ENCODE measurements at regions not wholly inside any gene's neighbourhood (a gene's known extent, or its start where the extent isn't known, plus 50 kb on each side); places are given as distances from the start of the nearest gene placed in this dataset.
"Not testable (repeated sequence)": the region's sequence is repeated elsewhere in the genome, so short reads cannot be mapped to it uniquely, and the experiment has no call there.

GRCh38 chr4:75398501-75398900, 115.7 kb downstream of the RCHY1 start:
- no peaks in the 10 kb centered on the region for H3K36me3 ChIP-seq (replicated peaks in 1 of 2; ENCODE audit: control extremely low read depth in 1 of 2, control insufficient read depth in 1 of 2, extremely low read depth in 1 of 2, insufficient read depth in 2 of 2, low read length in 1 of 2)
- no peaks in the 10 kb centered on the region for H4K20me1 ChIP-seq (ENCODE audit: control insufficient read depth, insufficient read depth, low read length, poor library complexity, severe bottlenecking)
- H3K27ac Mint-ChIP-seq, result no peak overlapping the region
- WGBS (ENCODE audit: insufficient coverage), result no CpG with 5 or more reads among the region's 4 CpGs
- no peak overlapping the region for H2AFZ ChIP-seq (ENCODE audit: insufficient read depth, low read depth, low read length, poor library complexity, severe bottlenecking)
- ChIA-PET POLR2A (no interaction called here), CTCF (no interaction called here)
- no peak for TF ChIP-seq EZH2 (IDR thresholded peaks at IDR 0.05; ENCODE audit: borderline replicate concordance, insufficient read depth, low read depth, low read length, poor library complexity, severe bottlenecking)
- no peak for TF ChIP-seq CTCF (IDR thresholded peaks at IDR 0.05)
- H3K9me3 Mint-ChIP-seq (ENCODE audit: insufficient read depth), result no peaks in the 10 kb centered on the region
- no peaks in the 10 kb centered on the region for H3K4me1 ChIP-seq (ENCODE audit: control insufficient read depth in 2 of 2, insufficient read depth in 2 of 2, low read length in 2 of 2)
- H3K4me3 Mint-ChIP-seq, result no peak overlapping the region
- H3K79me2 ChIP-seq (ENCODE audit: control insufficient read depth, insufficient read depth, low read length), result no peaks in the 10 kb centered on the region
- H3K27me3 Mint-ChIP-seq, result peaks cover 31% of the 10 kb centered on the region
- H3K9me3 ChIP-seq (ENCODE audit: control extremely low read depth in 1 of 3, control insufficient read depth in 2 of 3, insufficient read depth in 1 of 3, low read length in 2 of 3), result no peaks in the 10 kb centered on the region
- no peak overlapping the region for H3K4me2 ChIP-seq (replicated peaks; ENCODE audit: low read depth, low read length, poor library complexity, severe bottlenecking)
- H3K4me1 Mint-ChIP-seq, result no peaks in the 10 kb centered on the region
- intact Hi-C loops (cut with micrococcal nuclease), result no loop called here
- H3K27me3 ChIP-seq (replicated peaks in 1 of 4; ENCODE audit: control extremely low read depth in 1 of 4, control insufficient read depth in 3 of 4, insufficient read depth in 4 of 4, low read length in 3 of 4), result peaks cover 0 to 3% (median 0%) of the 10 kb centered on the region in 4 experiments
- H3K27ac ChIP-seq (ENCODE audit: low read length in 2 of 2), result no peak overlapping the region
- DNase-seq (no peak), ATAC-seq (ENCODE audit: low read depth) (no peak)
- H3K4me3 ChIP-seq (ENCODE audit: control extremely low read depth in 1 of 5, extremely low read depth in 1 of 5, insufficient read depth in 1 of 5, low read depth in 2 of 5, low read length in 4 of 5), result no peak overlapping the region
- H3K9ac ChIP-seq (ENCODE audit: low read length), result no peak overlapping the region

GRCh38 chr4:75391489-75392166, 122.6 kb downstream of the RCHY1 start:
- H3K27me3 ChIP-seq (replicated peaks in 1 of 4; ENCODE audit: control extremely low read depth in 1 of 4, control insufficient read depth in 3 of 4, insufficient read depth in 4 of 4, low read length in 3 of 4), result peaks cover 0 to 11% (median 1%) of the 10 kb centered on the region in 4 experiments
- CTCF ChIA-PET, result no interaction called here
- Mint-ChIP-seq H3K27me3 (peaks cover 28% of the 10 kb centered on the region), H3K9me3 (ENCODE audit: insufficient read depth) (no peaks in the 10 kb centered on the region), H3K4me1 (peaks cover 12% of the 10 kb centered on the region), H3K4me3 (peak overlapping the region; percentile 32), H3K27ac (no peak overlapping the region)
- H4K20me1 ChIP-seq (ENCODE audit: control insufficient read depth, insufficient read depth, low read length, poor library complexity, severe bottlenecking), result no peaks in the 10 kb centered on the region
- DNase-seq, result no peak
- H3K4me1 ChIP-seq (ENCODE audit: control insufficient read depth in 2 of 2, insufficient read depth in 2 of 2, low read length in 2 of 2), result peaks cover 6 to 8% of the 10 kb centered on the region in 2 donors
- H3K4me2 ChIP-seq (replicated peaks; ENCODE audit: low read depth, low read length, poor library complexity, severe bottlenecking), result no peak overlapping the region
- WGBS (ENCODE audit: insufficient coverage), result 29% methylated on average over 1 of the region's 1 CpG
- no peaks in the 10 kb centered on the region for H3K9me3 ChIP-seq (ENCODE audit: control extremely low read depth in 1 of 3, control insufficient read depth in 2 of 3, insufficient read depth in 1 of 3, low read length in 2 of 3)
- H3K4me3 ChIP-seq (ENCODE audit: control extremely low read depth in 1 of 5, extremely low read depth in 1 of 5, insufficient read depth in 1 of 5, low read depth in 2 of 5, low read length in 4 of 5), result no peak overlapping the region
- intact Hi-C loops (cut with micrococcal nuclease), result no loop called here
- no peaks in the 10 kb centered on the region for H3K79me2 ChIP-seq (ENCODE audit: control insufficient read depth, insufficient read depth, low read length)
- POLR2A ChIA-PET, result no interaction called here
- TF ChIP-seq CTCF (IDR thresholded peaks at IDR 0.05) (no peak), EZH2 (IDR thresholded peaks at IDR 0.05; ENCODE audit: borderline replicate concordance, insufficient read depth, low read depth, low read length, poor library complexity, severe bottlenecking) (no peak)
- no peak overlapping the region for H3K9ac ChIP-seq (ENCODE audit: low read length)
- H2AFZ ChIP-seq (ENCODE audit: insufficient read depth, low read depth, low read length, poor library complexity, severe bottlenecking), result no peak overlapping the region
- ATAC-seq (ENCODE audit: low read depth), result no peak
- H3K36me3 ChIP-seq (replicated peaks in 1 of 2; ENCODE audit: control extremely low read depth in 1 of 2, control insufficient read depth in 1 of 2, extremely low read depth in 1 of 2, insufficient read depth in 2 of 2, low read length in 1 of 2), result no peaks in the 10 kb centered on the region
- H3K27ac ChIP-seq (ENCODE audit: low read length in 2 of 2), result no peak overlapping the region

GRCh38 chr4:75386426-75386825, 127.8 kb downstream of the RCHY1 start:
- intact Hi-C loops (cut with micrococcal nuclease); H3K27ac ChIP-seq (ENCODE audit: low read length in 2 of 2); H3K4me3 ChIP-seq (ENCODE audit: control extremely low read depth in 1 of 5, extremely low read depth in 1 of 5, insufficient read depth in 1 of 5, low read depth in 2 of 5, low read length in 4 of 5); H3K9me3 Mint-ChIP-seq (ENCODE audit: insufficient read depth); H3K79me2 ChIP-seq (ENCODE audit: control insufficient read depth, insufficient read depth, low read length); H3K4me1 ChIP-seq (ENCODE audit: control insufficient read depth in 2 of 2, insufficient read depth in 2 of 2, low read length in 2 of 2); ATAC-seq (ENCODE audit: low read depth); H3K27me3 Mint-ChIP-seq; H3K27ac Mint-ChIP-seq; H3K36me3 ChIP-seq (replicated peaks in 1 of 2; ENCODE audit: control extremely low read depth in 1 of 2, control insufficient read depth in 1 of 2, extremely low read depth in 1 of 2, insufficient read depth in 2 of 2, low read length in 1 of 2); H4K20me1 ChIP-seq (ENCODE audit: control insufficient read depth, insufficient read depth, low read length, poor library complexity, severe bottlenecking); H3K9ac ChIP-seq (ENCODE audit: low read length); H2AFZ ChIP-seq (ENCODE audit: insufficient read depth, low read depth, low read length, poor library complexity, severe bottlenecking); DNase-seq; H3K27me3 ChIP-seq (replicated peaks in 1 of 4; ENCODE audit: control extremely low read depth in 1 of 4, control insufficient read depth in 3 of 4, insufficient read depth in 4 of 4, low read length in 3 of 4); H3K4me1 Mint-ChIP-seq; H3K9me3 ChIP-seq (ENCODE audit: control extremely low read depth in 1 of 3, control insufficient read depth in 2 of 3, insufficient read depth in 1 of 3, low read length in 2 of 3); POLR2A ChIA-PET; CTCF ChIA-PET; H3K4me2 ChIP-seq (replicated peaks; ENCODE audit: low read depth, low read length, poor library complexity, severe bottlenecking); H3K4me3 Mint-ChIP-seq: not testable (repeated sequence)
- WGBS (ENCODE audit: insufficient coverage), result 98% methylated on average over 6 of the region's 12 CpGs
